PC-9 (cell line): ENCODE measurements at regions not wholly inside any gene's neighbourhood (a gene's known extent, or its start where the extent isn't known, plus 50 kb on each side); places are given as distances from the start of the nearest gene placed in this dataset.

Source experiments
- CTCF ChIP-seq: fragments of 200-600 bp; sonication (generic); conservative IDR thresholded peaks from 2 replicates; pipeline ENCODE4 v1.6.1; 2017; ENCODE audit warnings: mixed run types, antibody characterized with exemption, mild to moderate bottlenecking, moderate library complexity
- EZH2 ChIP-seq: fragments of 200-600 bp; sonication (generic); IDR thresholded peaks from 2 replicates; pipeline ENCODE4 v1.8.0; 2017; ENCODE audit warnings: antibody characterized with exemption, low read depth

DNA sequence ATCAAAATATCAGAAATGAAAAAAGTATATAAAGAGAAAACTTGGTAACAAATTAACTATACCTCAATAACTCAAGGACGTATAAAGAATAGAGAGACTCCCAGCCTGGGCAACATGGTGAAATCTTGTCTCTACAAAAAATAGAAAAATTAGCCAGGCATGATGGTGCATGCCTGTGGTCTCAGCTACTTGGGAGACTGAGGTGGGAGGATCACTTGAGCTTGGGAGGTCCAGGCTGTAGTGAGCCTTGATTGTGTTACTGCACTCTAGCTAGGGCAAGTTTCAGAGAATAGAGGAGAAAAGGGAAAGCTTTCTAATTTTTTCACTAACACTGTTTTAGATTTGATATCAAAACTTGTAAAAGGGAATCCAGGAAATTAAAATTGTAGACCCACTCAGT lies 295.9 kb downstream of the GJA1 start:
- no peak for TF ChIP-seq CTCF
- no peak for TF ChIP-seq EZH2
